ENCODE measurements at regions not wholly inside any gene's neighbourhood (a gene's known extent, or its start where the extent isn't known, plus 50 kb on each side); places are given as distances from the start of the nearest gene placed in this dataset.

GRCh38 chr15:31974855-31975829 lies 55.2 kb upstream of the CHRNA7 start:
- Histone ChIP-seq H3K4me3 (ENCODE audit: low read depth, low read length) (no peak overlapping the region), H3K9me3 (no peaks in the 10 kb centered on the region), H3K4me1 (no peaks in the 10 kb centered on the region), H3K27me3 (replicated peaks; ENCODE audit: control insufficient read depth, insufficient read depth, low read length) (no peaks in the 10 kb centered on the region), H3K36me3 (ENCODE audit: control insufficient read depth, insufficient read depth, low read length) (no peaks in the 10 kb centered on the region)
- intact Hi-C loops (cut with micrococcal nuclease; ENCODE audit: unreplicated experiment): no loop called here
- Mint-ChIP-seq H3K36me3 (ENCODE audit: insufficient read depth, unreplicated experiment) (peaks cover 4% of the 10 kb centered on the region), H3K27me3 (ENCODE audit: insufficient read depth, unreplicated experiment) (peaks cover 22% of the 10 kb centered on the region), H3K9me3 (ENCODE audit: unreplicated experiment) (no peaks in the 10 kb centered on the region), H3K4me1 (ENCODE audit: low read depth, unreplicated experiment) (no peaks in the 10 kb centered on the region), H3K4me3 (ENCODE audit: unreplicated experiment) (peak overlapping the region; percentile 11), H3K27ac (ENCODE audit: unreplicated experiment) (no peak overlapping the region)
- BruUV-seq (replicated peaks): no TSS peak
- DNase-seq: peak; percentile 51
- ChIA-PET POLR2A (no interaction called here), CTCF (interaction anchor here (0.6 to 0.9 kb wide), 2 partner anchors 18 to 379 kb away, joined by 3 read pairs; no protein-coding TSS in a partner anchor)
- peak; percentile 58 to 62 for TF ChIP-seq CTCF (IDR thresholded peaks at IDR 0.05; ENCODE audit: insufficient read depth in 1 of 2, low read depth in 1 of 2, low read length in 1 of 2, severe bottlenecking in 1 of 2, unreplicated experiment in 1 of 2)

GRCh38 chr15:31975830-31976229 lies 54.5 kb upstream of the CHRNA7 start:
- H3K9me3 ChIP-seq: no peaks in the 10 kb centered on the region
- CTCF ChIA-PET: interaction anchor here (0.6 kb wide), 1 partner anchor 19 kb away, joined by 3 read pairs; no protein-coding TSS in a partner anchor
- no peaks in the 10 kb centered on the region for H3K4me1 Mint-ChIP-seq (ENCODE audit: low read depth, unreplicated experiment)
- DNase-seq: no peak
- H3K4me3 ChIP-seq (ENCODE audit: low read depth, low read length): no peak overlapping the region
- BruUV-seq (replicated peaks): no TSS peak
- no peaks in the 10 kb centered on the region for H3K9me3 Mint-ChIP-seq (ENCODE audit: unreplicated experiment)
- intact Hi-C loops (cut with micrococcal nuclease; ENCODE audit: unreplicated experiment): no loop called here
- no peak overlapping the region for H3K4me3 Mint-ChIP-seq (ENCODE audit: unreplicated experiment)
- H3K27me3 ChIP-seq (replicated peaks; ENCODE audit: control insufficient read depth, insufficient read depth, low read length): no peaks in the 10 kb centered on the region
- TF ChIP-seq CTCF (IDR thresholded peaks at IDR 0.05; ENCODE audit: insufficient read depth in 1 of 2, low read depth in 1 of 2, low read length in 1 of 2, severe bottlenecking in 1 of 2, unreplicated experiment in 1 of 2): no peak
- no peak overlapping the region for H3K27ac Mint-ChIP-seq (ENCODE audit: unreplicated experiment)
- H3K36me3 Mint-ChIP-seq (ENCODE audit: insufficient read depth, unreplicated experiment): peaks cover 4% of the 10 kb centered on the region
- peaks cover 24% of the 10 kb centered on the region for H3K27me3 Mint-ChIP-seq (ENCODE audit: insufficient read depth, unreplicated experiment)
- no peaks in the 10 kb centered on the region for H3K36me3 ChIP-seq (ENCODE audit: control insufficient read depth, insufficient read depth, low read length)
- H3K4me1 ChIP-seq: no peaks in the 10 kb centered on the region
- POLR2A ChIA-PET: no interaction called here

GRCh38 chr15:31977138-31977537 lies 53.2 kb upstream of the CHRNA7 start:
- ChIA-PET CTCF (interaction anchor here (0.6 to 0.8 kb wide), 3 partner anchors 8 to 783 kb away, joined by 4 to 6 read pairs (median 5); no protein-coding TSS in a partner anchor), POLR2A (no interaction called here)
- no peaks in the 10 kb centered on the region for H3K9me3 Mint-ChIP-seq (ENCODE audit: unreplicated experiment)
- intact Hi-C loops (cut with micrococcal nuclease; ENCODE audit: unreplicated experiment): no loop called here
- TF ChIP-seq CTCF (IDR thresholded peaks at IDR 0.05; ENCODE audit: insufficient read depth in 1 of 2, low read depth in 1 of 2, low read length in 1 of 2, severe bottlenecking in 1 of 2, unreplicated experiment in 1 of 2): no peak
- Histone ChIP-seq H3K9me3 (no peaks in the 10 kb centered on the region), H3K36me3 (ENCODE audit: control insufficient read depth, insufficient read depth, low read length) (no peaks in the 10 kb centered on the region), H3K4me1 (no peaks in the 10 kb centered on the region), H3K27me3 (replicated peaks; ENCODE audit: control insufficient read depth, insufficient read depth, low read length) (no peaks in the 10 kb centered on the region), H3K4me3 (ENCODE audit: low read depth, low read length) (no peak overlapping the region)
- H3K27me3 Mint-ChIP-seq (ENCODE audit: insufficient read depth, unreplicated experiment): peaks cover 24% of the 10 kb centered on the region
- H3K27ac Mint-ChIP-seq (ENCODE audit: unreplicated experiment): no peak overlapping the region
- no peak overlapping the region for H3K4me3 Mint-ChIP-seq (ENCODE audit: unreplicated experiment)
- no TSS peak for BruUV-seq (replicated peaks)
- no peaks in the 10 kb centered on the region for H3K4me1 Mint-ChIP-seq (ENCODE audit: low read depth, unreplicated experiment)
- H3K36me3 Mint-ChIP-seq (ENCODE audit: insufficient read depth, unreplicated experiment): peaks cover 4% of the 10 kb centered on the region
- DNase-seq: no peak
